Activated CD8-positive, alpha-beta memory T cell treated with anti-CD3 and anti-CD28 coated beads for 4 hours (primary cell): ENCODE measurements at regions not wholly inside any gene's neighbourhood (a gene's known extent, or its start where the extent isn't known, plus 50 kb on each side); places are given as distances from the start of the nearest gene placed in this dataset.

Experiments used
- DNase-seq, 2 donors: peaks; one replicate each; pipeline ENCODE4 v3.0.0-alpha.2; 2020; ENCODE audit warnings: low read depth in 2 of 2

- DNase-seq = no peak
These were observed 411.2 kb upstream of the PIK3C3 start for GRCh38 chr18:41543815-41544214.

- DNase-seq = no peak
These were observed 414.7 kb upstream of the PIK3C3 start for GRCh38 chr18:41540237-41540871.

GRCh38 chr18:41538751-41539150 is 416.3 kb upstream of the PIK3C3 start:
- no peak for DNase-seq

GRCh38 chr18:41537666-41538065 is 417.4 kb upstream of the PIK3C3 start:
- DNase-seq = no peak

GRCh38 chr18:41532344-41533086 is 422.5 kb upstream of the PIK3C3 start:
- DNase-seq = no peak

- DNase-seq = no peak
These were observed 424.1 kb upstream of the PIK3C3 start for GRCh38 chr18:41530970-41531369.

GRCh38 chr18:41529093-41529492 is 425.9 kb upstream of the PIK3C3 start:
- no peak for DNase-seq

- DNase-seq = no peak
These were observed 429.0 kb upstream of the PIK3C3 start for GRCh38 chr18:41526054-41526453.

- no peak for DNase-seq
These were observed 430.2 kb upstream of the PIK3C3 start for GRCh38 chr18:41524674-41525470.

GRCh38 chr18:41517142-41517541 is 437.9 kb upstream of the PIK3C3 start:
- no peak for DNase-seq

- DNase-seq = no peak
These were observed 441.6 kb upstream of the PIK3C3 start for GRCh38 chr18:41513438-41513837.

GRCh38 chr18:41504316-41504715 is 450.7 kb upstream of the PIK3C3 start:
- DNase-seq = no peak

- no peak for DNase-seq
These were observed 453.2 kb upstream of the PIK3C3 start for GRCh38 chr18:41501848-41502247.

GRCh38 chr18:41499345-41499744 is 455.7 kb upstream of the PIK3C3 start:
- no peak for DNase-seq

- DNase-seq = no peak
These were observed 464.2 kb upstream of the PIK3C3 start for GRCh38 chr18:41490861-41491260.

GRCh38 chr18:41486575-41486974 is 468.5 kb upstream of the PIK3C3 start:
- DNase-seq = no peak

GRCh38 chr18:41484069-41484468 is 471.0 kb upstream of the PIK3C3 start:
- no peak for DNase-seq

GRCh38 chr18:41482501-41482900 is 472.5 kb upstream of the PIK3C3 start:
- DNase-seq = no peak

- no peak for DNase-seq
These were observed 488.4 kb upstream of the PIK3C3 start for GRCh38 chr18:41466436-41467160.

GRCh38 chr18:41465386-41465785 is 489.6 kb upstream of the PIK3C3 start:
- no peak for DNase-seq

GRCh38 chr18:41464278-41464677 is 490.8 kb upstream of the PIK3C3 start:
- DNase-seq = no peak

- no peak for DNase-seq
These were observed 492.1 kb upstream of the PIK3C3 start for GRCh38 chr18:41462946-41463345.
